Stimulated activated CD8-positive, alpha-beta memory T cell treated with anti-CD3 and anti-CD28 coated beads, Interleukin-4, amount 100 ng/mL, for 24 hours (primary cell): ENCODE measurements at regions not wholly inside any gene's neighbourhood (a gene's known extent, or its start where the extent isn't known, plus 50 kb on each side); places are given as distances from the start of the nearest gene placed in this dataset.
A peak's percentile ranks its signal among the peaks of the same experiment; 100 is the strongest.

ENCODE experiments used
- DNase-seq: peaks from one replicate; pipeline ENCODE4 v3.0.0-alpha.2; 2020; ENCODE audit warnings: low read depth

DNA sequence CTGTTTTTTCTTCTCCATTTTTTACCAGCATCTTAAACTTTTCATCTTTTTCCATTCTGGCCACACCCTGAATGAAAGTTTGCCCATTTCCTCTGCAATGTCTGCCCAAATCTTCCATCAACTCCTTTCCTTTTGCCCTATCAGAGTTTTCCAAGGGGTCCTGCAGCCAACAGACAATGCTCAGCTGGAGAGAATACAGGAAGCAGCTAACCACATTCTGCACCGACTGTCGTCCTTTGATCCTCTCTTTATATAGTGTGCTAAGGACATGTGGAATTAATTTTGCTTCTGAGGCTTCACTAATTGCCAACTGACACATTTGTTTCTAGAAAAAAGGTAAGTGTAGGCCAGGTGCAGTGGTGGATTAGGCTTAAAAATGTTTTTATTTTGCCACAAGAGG, 50.5 kb upstream of the DLX2 start:
- no peak for DNase-seq

DNA sequence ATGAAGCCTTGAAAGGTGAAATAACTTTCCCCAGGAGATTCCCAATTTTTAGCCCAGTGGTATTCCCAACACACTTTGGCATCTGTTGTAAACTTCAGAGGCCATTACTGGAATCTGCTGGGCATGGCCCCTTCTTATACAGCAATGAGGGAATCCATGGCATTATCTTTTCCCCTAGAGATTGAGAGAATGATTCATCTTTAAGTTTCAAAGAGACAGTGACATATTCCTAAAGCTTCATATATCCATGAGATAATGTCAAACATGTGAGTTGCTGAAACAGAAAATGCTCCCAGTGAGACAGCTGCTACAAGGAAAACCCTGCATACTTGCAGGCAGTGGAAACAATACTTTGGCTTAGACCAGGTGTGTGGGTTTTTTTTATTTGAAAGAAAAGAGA, 51.1 kb upstream of the DLX2 start:
- no peak for DNase-seq

- DNase-seq = no peak
Measured at GRCh38 chr2:172155752-172156151, 53.1 kb upstream of the DLX2 start.

DNA sequence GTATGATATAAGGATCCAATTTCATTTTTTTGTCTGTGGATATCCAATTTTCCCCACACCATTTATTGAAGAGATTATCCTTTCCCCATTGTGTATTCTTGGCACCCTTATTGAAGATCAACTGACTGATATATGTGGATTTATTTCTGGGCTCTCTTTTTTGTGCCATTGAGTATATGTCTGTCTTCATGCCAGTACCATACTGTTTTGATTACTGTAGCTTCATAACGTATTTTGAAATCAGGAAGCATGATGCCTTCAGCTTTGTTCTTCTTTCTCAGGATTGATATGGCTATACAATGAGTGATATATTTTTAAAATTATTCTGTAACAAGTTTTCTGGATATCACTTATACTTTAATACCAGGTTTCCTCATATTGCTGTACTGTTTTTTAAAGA, 58.1 kb upstream of the DLX2 start:
- no peak for DNase-seq

GRCh38 chr2:172162225-172162733, 59.6 kb upstream of the DLX2 start:
- DNase-seq = no peak

DNA sequence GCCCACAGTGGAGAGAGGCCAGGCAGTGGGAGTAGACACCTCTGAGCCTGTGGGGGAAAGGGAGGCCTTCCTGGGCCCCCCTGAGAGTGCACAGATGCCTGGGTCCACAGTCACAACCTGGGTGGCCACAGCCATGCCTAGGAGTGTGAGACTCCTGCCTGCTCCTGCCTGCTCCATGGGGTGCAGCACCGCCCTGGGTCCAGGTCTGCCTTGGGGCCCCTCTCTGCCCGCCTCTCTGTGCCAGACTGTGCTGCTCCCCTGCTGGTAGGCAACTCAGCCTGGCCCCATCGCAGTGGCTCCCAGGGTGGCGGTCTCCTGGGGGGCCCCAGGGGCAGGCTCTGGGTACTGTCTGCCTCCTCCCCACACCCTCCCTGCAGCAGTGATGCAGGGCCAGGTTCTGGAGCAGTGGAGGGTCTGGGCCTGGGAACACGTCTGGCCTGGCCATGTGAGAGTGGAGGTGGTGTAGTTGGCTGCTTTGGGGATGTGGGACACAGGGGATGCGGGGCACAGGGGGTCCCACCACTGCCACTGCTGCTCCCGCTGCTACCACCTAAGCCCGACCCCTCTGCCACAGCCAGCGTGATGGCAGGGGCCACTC, 60.1 kb upstream of the DLX2 start:
- DNase-seq = no peak

GRCh38 chr2:172168917-172169346, 66.2 kb upstream of the DLX2 start:
- DNase-seq = no peak

GRCh38 chr2:172169611-172170010, 66.9 kb upstream of the DLX2 start:
- DNase-seq = no peak

DNA sequence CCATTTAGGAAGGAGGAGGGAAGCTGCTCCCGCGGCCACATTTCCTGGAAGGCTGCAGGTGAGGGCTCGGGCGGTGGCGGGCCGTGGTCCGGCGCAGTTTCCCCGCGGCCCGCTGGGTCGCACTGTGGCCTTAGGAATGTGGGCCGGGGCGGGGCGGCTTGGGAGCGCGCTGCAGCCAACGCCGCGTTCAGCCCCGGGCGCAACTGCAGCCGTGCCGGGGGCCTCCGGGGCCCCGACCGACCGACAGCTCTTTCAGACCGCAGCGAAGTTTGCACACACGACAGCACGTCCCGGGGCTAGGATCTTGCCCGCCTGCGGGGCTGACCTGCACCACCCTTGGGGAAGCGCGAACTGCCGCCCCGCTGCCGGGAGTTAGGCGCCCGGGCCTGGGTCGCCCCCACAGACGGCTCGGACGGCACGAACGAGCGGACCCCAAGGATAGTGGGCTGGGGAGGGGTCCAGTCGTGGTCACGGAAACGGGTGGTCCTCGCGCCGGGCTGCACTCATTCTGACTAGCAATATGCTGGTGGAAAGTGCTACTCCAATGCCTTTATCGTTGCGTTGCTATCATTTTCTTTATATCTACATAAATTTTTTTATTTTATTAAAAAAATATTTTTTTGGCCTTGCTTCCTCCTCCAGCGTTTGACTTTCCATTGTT, 69.9 kb upstream of the DLX2 start:
- DNase-seq = peak; percentile 45

- DNase-seq = no peak
Measured at GRCh38 chr2:172173174-172173706, 70.5 kb upstream of the DLX2 start.

GRCh38 chr2:172177581-172177980, 74.9 kb upstream of the DLX2 start:
- no peak for DNase-seq

GRCh38 chr2:172177996-172178395, 75.3 kb upstream of the DLX2 start:
- no peak for DNase-seq

DNA sequence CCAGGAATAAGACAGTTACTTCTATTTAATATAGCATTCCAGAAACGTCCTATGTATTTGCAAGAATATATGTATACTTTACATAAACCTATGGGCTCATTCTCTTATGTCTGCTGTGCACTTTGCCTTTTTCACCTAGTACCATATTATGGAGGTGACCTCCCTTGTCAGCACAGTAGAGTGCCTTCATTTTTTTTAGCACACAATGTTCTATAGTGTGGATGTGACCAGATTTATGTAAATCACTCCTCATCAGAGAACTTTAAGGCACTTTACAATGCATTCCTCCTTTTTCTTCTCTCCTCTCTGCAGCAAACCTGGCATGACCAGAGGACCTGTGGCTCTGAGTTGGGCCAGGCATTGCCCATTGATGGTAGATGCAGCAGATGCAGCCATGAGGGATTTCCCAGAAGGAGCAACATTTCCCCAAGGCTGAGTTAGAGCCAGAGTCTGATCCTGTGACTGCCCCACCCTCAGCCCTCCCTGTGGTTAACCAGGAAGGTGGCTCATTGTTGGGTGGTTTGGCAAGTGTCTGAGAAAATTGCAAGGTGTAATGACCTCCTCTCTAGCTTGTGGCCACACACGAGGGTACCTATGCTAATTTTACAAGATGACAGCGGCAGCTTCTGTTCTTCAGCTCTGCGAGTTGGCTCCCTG, 76.5 kb upstream of the DLX2 start:
- no peak for DNase-seq

GRCh38 chr2:172181840-172182239, 79.1 kb upstream of the DLX2 start:
- DNase-seq = no peak

GRCh38 chr2:172182624-172183023, 79.9 kb upstream of the DLX2 start:
- no peak for DNase-seq

GRCh38 chr2:172193331-172194089, 90.8 kb upstream of the DLX2 start:
- DNase-seq = no peak

- no peak for DNase-seq
Measured at GRCh38 chr2:172195836-172196376, 93.2 kb upstream of the DLX2 start.

GRCh38 chr2:172196768-172197431, 94.2 kb upstream of the DLX2 start:
- DNase-seq = peak; percentile 30

DNA sequence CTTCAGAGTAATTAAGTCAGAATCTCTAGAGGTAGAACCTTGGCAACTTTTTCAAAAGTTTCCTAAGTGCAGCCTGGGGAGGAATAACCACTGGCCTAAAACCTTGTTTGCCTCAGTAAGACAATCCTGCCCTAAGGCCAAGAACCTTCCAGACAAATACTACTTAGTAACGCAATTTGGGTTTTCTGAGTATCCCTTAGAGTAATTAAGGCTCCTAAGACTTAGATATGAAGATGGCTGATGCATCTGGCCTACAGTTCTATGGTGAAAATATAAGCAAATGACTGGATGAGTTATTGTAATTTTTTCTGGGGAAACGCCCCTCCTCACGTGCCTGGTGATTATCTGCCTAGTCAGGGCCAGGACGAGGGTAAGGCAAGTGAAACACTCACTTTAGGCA, 95.7 kb upstream of the DLX2 start:
- DNase-seq = no peak

DNA sequence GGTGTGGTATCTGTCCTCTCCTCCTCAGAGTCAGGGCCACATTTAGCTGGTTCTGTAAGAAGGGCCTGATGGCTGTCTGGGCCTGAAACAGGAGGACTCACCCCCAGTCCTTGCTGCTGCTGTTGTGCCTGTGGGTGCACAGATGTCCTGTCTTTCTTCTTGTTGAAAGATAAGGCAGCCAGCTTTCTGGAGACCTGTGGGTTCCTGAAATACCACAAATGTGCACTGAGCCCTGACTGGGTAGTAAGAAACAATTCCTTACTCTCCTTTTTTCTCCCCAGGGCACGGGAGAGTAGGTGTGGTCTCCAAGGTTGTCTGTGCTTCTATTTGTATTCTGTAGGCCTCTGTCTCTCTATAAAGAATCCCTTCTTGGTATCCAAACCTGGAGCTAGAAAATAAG, 96.2 kb upstream of the DLX2 start:
- DNase-seq = no peak

DNA sequence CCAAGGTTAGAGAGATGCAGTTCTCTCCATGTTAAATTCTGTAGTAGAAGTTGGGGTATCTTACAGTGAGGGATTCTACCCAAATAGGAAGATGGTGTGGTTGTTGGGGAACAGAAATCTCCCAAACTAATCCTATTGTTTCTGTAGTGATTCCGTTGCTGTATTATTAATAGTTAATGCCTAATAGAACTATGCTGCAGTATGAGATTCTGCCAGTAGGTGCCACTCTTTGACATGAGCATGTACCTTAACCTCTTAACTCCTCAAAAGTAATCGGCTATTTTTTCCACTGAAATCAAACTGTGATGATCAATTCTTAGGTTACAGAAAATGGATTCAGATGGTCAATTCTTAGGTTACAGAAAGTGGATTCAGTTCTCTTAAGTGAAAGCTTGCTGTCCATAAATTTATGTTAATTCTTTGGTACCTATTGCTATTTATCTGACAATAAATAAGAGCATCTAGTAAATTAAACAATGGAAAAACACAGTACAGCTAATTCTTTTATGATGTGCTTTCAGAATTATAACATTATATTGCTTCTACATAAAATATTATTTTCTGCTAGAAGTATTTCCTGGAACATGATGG, 97.9 kb upstream of the DLX2 start:
- DNase-seq = peak; percentile 17
